Dermis blood vessel endothelial cell (primary cell): ENCODE measurements at regions not wholly inside any gene's neighbourhood (a gene's known extent, or its start where the extent isn't known, plus 50 kb on each side); places are given as distances from the start of the nearest gene placed in this dataset.
"Not testable (repeated sequence)": the region's sequence is repeated elsewhere in the genome, so short reads cannot be mapped to it uniquely, and the experiment has no call there.

Source experiments
- DNase-seq: peaks from one replicate; pipeline ENCODE4 v3.0.0; 2010

DNA sequence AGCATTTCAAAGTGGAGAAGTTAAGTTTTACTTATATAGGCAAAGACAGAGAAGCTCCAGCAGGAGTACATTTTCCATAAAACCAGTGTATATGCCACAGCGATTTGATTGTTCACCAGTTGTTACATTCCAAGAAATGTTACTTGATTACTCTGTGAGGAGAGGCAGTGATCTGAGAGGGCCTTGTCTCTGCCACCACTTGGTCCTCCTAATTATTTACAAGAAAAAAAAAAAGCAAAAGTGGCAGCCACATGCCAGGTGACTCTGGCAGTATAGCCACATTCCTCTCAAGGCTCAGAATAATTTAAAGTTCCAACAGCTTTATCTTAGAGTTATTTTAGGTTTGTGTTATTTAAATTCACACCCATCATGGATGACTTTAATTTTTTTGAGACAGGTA, 1077.8 kb downstream of the ZPLD1 start:
- DNase-seq = no peak

DNA sequence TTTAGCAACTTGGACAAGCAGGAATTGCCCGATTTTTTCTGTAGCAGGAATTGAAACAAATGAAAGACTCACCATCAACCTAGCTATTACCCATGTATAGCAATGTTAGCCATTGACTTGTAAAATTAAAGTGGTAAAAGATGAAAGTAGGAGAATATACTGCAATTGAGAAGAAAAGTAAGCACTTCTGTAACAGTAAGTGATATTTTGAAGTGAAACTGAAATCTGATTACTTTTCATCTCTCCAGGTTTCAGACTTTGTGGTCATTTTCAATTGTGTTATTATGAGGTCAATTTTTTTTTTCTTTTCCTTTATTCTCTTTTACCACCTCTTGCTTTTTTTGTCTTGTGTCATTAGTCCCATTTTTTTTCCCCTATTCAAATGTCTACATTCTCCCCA, 1078.2 kb downstream of the ZPLD1 start:
- DNase-seq = no peak

GRCh38 chr3:103515116-103515515, 1080.3 kb downstream of the ZPLD1 start:
- no peak for DNase-seq

DNA sequence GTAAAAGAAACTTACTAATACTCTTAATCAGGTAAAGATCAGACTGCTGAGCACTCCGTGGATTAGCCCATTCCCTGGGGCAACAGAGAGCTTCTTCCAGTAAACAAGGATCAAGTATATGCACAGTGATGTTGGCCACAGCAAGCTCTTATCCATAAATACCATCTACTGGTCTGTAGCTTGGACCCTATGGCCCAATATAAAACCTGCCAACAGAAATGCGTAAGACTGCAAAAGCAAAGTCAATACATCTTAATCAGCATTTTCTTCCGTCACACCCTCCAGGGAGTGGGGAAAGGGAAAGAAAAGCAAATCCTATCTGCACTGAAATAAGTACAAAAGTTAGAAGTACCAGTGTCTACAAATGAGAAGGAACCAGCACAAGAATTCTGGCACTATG, 1082.1 kb downstream of the ZPLD1 start:
- no peak for DNase-seq

DNA sequence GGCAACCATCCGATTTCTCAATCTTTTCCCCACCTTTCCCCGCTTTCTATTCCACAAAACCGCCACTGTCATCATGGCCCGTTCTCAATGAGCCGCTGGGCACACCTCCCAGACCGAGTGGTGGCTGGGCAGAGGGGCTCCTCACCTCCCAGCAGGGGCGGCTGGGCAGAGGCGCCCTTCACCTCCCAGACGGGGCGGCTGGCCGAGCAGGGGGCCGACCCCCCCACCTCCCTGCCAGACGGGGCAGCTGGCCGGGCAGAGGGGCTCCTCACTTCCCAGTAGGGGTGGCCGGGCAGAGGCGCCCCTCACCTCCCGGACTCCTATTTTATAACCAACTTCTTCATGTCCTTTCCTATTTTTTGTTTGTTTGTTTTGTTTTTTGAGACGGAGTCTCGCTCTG, 1096.5 kb downstream of the ZPLD1 start:
- DNase-seq = not testable (repeated sequence)

DNA sequence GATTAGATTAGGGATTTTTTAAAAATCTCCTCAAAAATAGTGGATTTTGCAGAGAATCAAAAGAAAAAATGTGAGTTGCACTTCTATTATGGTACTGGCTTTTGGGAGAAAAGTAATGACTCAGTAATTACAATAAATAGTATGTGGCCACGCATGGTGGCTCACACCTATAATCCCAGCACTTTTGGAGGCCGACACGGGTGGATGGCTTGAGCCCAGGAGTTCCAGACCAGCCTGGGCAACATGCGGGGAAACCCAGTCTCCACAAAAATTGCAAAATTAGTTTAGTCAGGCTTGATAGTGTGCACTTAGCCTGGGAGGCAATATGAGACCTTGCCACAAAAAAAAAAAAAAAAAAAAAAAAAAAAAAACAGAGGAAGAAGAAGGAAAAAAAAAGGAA, 1098.2 kb downstream of the ZPLD1 start:
- no peak for DNase-seq

DNA sequence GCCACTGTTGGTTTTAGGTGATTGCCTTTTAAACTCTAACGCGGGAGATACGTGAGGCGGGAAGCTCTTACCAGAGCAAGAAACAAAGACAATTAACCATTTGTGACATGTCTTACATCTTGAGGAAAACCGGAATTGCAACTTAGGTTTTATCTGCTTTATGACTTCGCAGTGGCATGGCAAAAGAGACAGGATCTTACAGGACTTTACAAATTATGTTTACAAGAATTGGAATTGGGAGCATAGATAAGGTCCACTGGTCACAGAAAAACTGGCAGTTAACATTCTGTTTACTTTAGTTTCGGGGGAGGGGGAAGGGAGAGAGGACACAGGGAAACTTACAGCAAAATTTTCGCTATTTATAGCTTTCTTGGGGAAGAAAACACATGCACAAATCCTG, 1119.6 kb downstream of the ZPLD1 start:
- DNase-seq = no peak

GRCh38 chr3:103564116-103564515, 1129.3 kb downstream of the ZPLD1 start:
- not testable (repeated sequence) for DNase-seq

- DNase-seq = no peak
These were observed 1151.0 kb downstream of the ZPLD1 start for GRCh38 chr3:103585809-103586208.

- no peak for DNase-seq
These were observed 1155.0 kb downstream of the ZPLD1 start for GRCh38 chr3:103589770-103590169.

DNA sequence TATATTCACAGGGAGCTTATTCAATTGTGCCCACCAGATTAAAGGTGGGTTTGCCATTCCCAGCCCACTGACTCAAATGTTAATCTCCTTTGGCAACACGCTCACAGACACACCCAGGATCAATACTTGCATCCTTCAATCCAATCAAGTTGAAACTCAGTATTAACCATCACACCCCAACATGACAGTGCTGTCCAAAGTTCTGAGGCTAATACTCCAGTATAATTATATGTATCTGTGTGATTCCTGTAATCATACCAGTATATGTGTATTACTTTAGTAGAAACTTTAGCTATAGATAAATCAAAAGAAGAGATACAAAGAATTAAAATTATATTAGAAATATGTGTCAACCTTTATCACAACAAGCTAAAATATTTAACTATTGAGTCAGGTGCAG, 1166.0 kb downstream of the ZPLD1 start:
- no peak for DNase-seq

DNA sequence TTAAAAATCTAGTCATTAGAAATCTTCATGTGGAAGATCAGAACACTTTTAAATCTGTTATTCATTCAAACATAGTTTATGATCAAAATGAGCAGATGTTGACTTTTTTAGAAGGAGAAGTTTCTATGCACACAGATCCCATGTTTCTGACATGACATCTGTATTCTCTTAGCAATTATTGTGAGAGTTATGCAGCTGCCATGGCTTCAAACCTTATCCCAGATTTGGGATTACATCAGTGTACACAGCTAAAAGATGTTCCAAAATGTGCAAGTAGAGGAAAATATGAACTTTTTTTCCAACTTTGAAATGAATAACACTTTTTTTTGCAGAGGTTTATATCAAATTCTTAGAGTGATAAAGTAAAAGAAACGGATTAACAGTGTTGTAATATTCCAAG, 1166.9 kb downstream of the ZPLD1 start:
- no peak for DNase-seq

DNA sequence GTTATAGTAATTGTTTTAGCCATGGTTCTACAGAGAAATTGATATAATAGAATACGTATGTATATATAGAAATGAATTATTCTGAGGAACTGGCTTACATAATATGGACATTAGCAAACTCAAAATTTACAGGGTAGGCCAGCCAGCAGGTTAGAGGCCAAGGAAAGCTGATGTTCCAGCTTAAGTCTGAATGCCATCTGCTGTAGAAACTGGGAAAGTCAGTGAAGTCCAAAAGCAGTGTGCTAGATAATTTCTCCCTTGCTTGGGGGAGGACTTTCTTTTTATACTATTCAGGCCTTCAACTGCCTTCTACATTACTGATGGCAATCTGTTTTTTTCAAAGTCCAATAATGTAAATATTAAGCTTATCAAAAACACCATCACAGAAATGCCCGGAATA, 1174.7 kb downstream of the ZPLD1 start:
- DNase-seq = no peak

DNA sequence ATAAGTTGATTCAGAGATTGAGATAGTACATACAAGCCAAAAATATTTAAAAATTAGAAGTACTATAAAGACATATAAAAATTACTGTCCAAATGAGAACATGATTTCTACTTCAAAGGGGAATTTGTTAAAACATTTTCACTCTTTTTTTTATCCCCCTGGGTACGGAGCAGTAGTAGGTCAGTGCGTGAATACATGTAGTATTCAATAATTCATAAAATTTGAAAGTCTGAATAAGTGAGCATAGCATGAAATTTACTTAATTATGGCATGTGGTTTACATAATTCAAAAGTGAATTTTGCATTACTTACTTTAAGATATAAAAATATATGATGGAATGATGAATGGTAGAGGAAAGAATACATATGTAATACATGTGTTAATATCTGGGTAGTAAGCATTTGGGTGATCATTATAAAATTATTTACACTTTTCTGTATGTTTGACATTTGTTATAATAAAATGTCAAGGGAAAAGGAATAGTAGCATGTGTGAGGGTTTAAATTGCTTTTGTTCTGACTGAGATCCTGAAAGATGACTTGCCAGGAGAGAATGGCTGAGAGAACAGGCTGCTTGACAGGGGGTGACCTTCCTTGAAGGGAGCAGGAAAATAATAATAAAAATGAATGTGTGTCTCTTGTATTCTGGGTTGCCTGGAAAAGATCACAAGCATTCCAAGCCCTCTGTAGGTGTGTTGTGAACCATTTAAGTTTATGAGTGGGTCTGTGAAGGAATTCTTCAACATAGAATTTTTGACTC, 1178.8 kb downstream of the ZPLD1 start:
- no peak for DNase-seq

DNA sequence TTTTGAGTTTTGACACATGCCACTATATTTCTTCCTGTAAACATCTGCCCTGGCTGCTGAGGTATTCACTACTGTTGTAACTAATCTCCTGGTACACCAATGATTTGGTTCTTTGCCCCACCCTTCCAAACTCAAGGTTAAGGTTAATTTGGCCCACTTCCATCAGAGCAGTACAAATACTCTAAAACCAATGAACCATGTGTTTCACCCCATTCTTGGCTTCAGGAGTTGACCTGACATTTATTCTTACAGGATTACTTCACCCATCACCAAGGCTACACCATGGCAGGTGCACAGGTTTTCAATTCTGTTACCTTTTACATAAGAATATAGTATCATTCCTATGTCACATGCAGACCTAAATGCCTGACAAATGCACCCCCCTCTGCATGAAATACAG, 1179.9 kb downstream of the ZPLD1 start:
- DNase-seq = no peak

GRCh38 chr3:103617961-103618360, 1183.1 kb downstream of the ZPLD1 start:
- no peak for DNase-seq

GRCh38 chr3:103624271-103624670, 1189.5 kb downstream of the ZPLD1 start:
- DNase-seq = no peak

DNA sequence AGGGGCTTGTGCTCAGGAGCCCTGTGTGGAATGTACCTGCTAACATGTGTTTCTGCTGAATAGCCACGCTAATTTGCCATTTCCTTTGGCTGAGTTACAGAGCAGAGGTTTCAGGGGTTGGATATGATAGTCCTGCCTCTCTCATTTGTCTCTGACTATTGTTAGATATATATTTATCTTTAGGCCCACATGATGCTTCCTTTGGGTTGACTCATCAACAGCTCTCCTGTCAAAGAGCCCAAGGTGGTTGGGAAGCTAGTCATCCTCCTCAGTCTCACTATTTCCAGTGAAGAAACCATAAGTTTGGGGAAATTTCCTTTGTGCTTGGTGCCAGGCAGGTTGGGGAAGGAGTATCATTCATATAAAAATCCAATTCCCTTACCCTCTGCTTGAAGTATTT, 1194.6 kb downstream of the ZPLD1 start:
- no peak for DNase-seq

DNA sequence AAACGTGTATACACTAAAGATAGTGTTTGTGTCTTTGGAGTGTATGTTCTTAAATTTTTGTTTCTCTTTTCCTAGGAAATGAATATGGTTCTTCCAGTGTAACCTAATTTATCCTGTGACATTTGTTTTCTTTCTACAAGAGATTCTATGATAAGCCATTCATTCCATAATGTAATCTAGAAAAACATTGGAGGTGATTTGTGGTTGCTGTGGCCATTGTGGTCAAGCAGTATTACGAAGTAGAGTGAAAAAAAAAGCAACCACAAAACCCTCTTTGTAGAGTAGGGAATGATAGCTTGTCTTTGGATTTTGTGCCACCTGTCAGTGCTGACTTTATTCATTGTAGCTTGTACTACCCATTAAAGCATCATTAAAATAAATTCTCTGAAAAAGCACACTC, 1209.6 kb downstream of the ZPLD1 start:
- DNase-seq = no peak

- no peak for DNase-seq
These were observed 1219.2 kb downstream of the ZPLD1 start for GRCh38 chr3:103653996-103654395.

DNA sequence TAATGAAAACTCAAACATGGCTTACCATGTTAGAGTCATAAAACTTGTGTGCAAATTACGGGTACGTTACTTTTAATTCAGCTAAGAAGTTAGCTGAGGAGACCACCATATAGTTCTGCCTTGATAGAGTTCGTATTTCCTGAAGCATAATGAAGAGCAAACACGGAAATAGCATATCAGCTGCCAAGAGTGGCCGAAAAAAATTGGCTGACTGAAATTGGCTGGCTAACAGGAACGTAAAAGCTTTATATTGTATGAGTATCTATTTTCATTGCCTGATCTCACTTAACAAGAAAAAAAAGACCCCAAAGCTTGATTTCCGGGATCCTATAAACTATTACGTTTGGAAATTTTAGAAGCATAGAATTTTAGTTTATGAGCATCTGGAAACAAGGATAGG, 1222.9 kb downstream of the ZPLD1 start:
- DNase-seq = no peak

DNA sequence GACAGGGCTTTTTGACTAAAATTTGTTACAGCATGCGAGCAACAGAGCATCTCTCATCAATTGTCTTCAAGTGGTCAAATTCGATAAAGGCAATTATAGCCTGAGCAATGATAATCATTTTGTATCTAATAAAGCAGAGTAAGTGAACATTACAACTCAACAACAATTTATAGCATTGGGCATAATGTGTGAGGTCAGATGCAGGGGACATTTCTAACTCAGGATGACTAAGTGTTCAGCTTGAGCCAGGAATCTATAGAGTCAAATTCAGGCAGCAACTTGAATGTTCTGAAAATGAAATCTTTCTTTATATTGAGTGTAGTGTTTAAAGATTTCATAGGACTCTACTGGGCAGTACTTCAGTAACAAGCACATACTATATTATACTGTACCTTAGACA, 1226.0 kb downstream of the ZPLD1 start:
- no peak for DNase-seq

GRCh38 chr3:103662591-103662990, 1227.8 kb downstream of the ZPLD1 start:
- DNase-seq = no peak

DNA sequence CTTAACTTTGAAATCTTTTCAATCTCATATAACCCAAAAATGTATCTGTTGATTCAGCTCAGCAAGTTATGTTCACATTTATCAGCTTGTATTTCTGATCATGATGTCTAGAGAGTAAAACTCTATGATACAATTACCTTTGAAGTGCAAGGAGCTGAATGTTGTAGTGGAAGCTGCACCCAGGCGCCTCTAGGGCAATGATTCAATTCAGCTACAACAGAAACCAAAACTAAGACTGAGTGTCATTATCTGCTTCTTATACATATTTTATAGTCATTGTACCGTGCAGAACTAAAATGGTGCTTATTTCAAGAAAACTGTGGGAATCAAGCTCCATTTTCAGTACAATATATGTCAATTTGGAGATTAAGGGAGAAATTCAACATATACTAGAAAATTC, 1237.5 kb downstream of the ZPLD1 start:
- DNase-seq = no peak

GRCh38 chr3:103684904-103685303, 1250.1 kb downstream of the ZPLD1 start:
- no peak for DNase-seq
